SH-SY5Y (cell line): ENCODE measurements at regions not wholly inside any gene's neighbourhood (a gene's known extent, or its start where the extent isn't known, plus 50 kb on each side); places are given as distances from the start of the nearest gene placed in this dataset.

ENCODE experiments used
- GATA2 ChIP-seq: IDR thresholded peaks from 2 replicates; pipeline ENCODE4 v1.6.1; 2011; ENCODE audit warnings: mild to moderate bottlenecking, low read depth, low read length
- GATA3 ChIP-seq: IDR thresholded peaks from 2 replicates; pipeline ENCODE4 v1.6.1; 2011; ENCODE audit warnings: low read depth, mild to moderate bottlenecking, low read length, moderate library complexity

GRCh38 chr1:212181015-212181882 is 104.0 kb upstream of the PPP2R5A start:
- no peak for TF ChIP-seq GATA2
- no peak for TF ChIP-seq GATA3

GRCh38 chr1:212182171-212182570 is 103.0 kb upstream of the PPP2R5A start:
- TF ChIP-seq GATA2 (no peak), GATA3 (no peak)

- TF ChIP-seq GATA3: no peak
These were observed 102.6 kb upstream of the PPP2R5A start for GRCh38 chr1:212182579-212182978.

- TF ChIP-seq GATA3: no peak
These were observed 98.6 kb upstream of the PPP2R5A start for GRCh38 chr1:212186427-212187207.

GRCh38 chr1:212188599-212189351 is 96.4 kb upstream of the PPP2R5A start:
- TF ChIP-seq GATA3: no peak
- no peak for TF ChIP-seq GATA2

GRCh38 chr1:212189352-212189738 is 95.9 kb upstream of the PPP2R5A start:
- no peak for TF ChIP-seq GATA3
- no peak for TF ChIP-seq GATA2

- TF ChIP-seq GATA2 (no peak), GATA3 (no peak)
These were observed 95.0 kb upstream of the PPP2R5A start for GRCh38 chr1:212190169-212190568.

GRCh38 chr1:212192261-212192998 is 92.8 kb upstream of the PPP2R5A start:
- TF ChIP-seq GATA3 (no peak), GATA2 (no peak)

- no peak for TF ChIP-seq GATA3
- no peak for TF ChIP-seq GATA2
These were observed 88.9 kb upstream of the PPP2R5A start for GRCh38 chr1:212196355-212196754.

- TF ChIP-seq GATA3 (no peak), GATA2 (no peak)
These were observed 83.7 kb upstream of the PPP2R5A start for GRCh38 chr1:212201461-212201860.

GRCh38 chr1:212203630-212204029 is 81.6 kb upstream of the PPP2R5A start:
- TF ChIP-seq GATA2: no peak
- TF ChIP-seq GATA3: no peak

GRCh38 chr1:212205006-212205405 is 80.2 kb upstream of the PPP2R5A start:
- TF ChIP-seq GATA2 (no peak), GATA3 (no peak)

GRCh38 chr1:212205843-212206242 is 79.4 kb upstream of the PPP2R5A start:
- TF ChIP-seq GATA2 (no peak), GATA3 (no peak)

GRCh38 chr1:212207118-212207517 is 78.1 kb upstream of the PPP2R5A start:
- TF ChIP-seq GATA2: no peak
- no peak for TF ChIP-seq GATA3
